Esophagus squamous epithelium (tissue), 4 donors: ENCODE measurements at regions not wholly inside any gene's neighbourhood (a gene's known extent, or its start where the extent isn't known, plus 50 kb on each side); places are given as distances from the start of the nearest gene placed in this dataset.

Source experiments
- CTCF ChIP-seq, 6 experiments: fragments of 450-650 bp in 4 of 6; fragments of 200-600 bp in 2 of 6; sonication (generic) in 2 of 6; IDR thresholded peaks; one replicate each; pipeline ENCODE4 v1.5.1; 2016 to 2019; ENCODE audit warnings: antibody characterized with exemption in 6 of 6, mild to moderate bottlenecking in 4 of 6, moderate library complexity in 4 of 6
- POLR2A ChIP-seq, 4 donors: fragments of 450-650 bp; IDR thresholded peaks; one replicate each; pipeline ENCODE4 v1.6.1; 2017; ENCODE audit warnings: antibody characterized with exemption in 4 of 4, mild to moderate bottlenecking in 4 of 4, moderate library complexity in 3 of 4

- no peak for TF ChIP-seq POLR2A (IDR thresholded peaks at IDR 0.05)
- no peak for TF ChIP-seq CTCF (IDR thresholded peaks at IDR 0.05)
Measured at GRCh38 chr16:5433587-5433986, 336.0 kb upstream of the EEF2KMT start.
